IMR-90 (cell line): ENCODE measurements at regions not wholly inside any gene's neighbourhood (a gene's known extent, or its start where the extent isn't known, plus 50 kb on each side); places are given as distances from the start of the nearest gene placed in this dataset.

Experiments
- BHLHE40 ChIP-seq: fragments of 150-350 bp; IDR thresholded peaks from 2 replicates; pipeline ENCODE4 v1.6.1; 2016; ENCODE audit warnings: mild to moderate bottlenecking, low read depth, low read length
- CEBPB ChIP-seq: IDR thresholded peaks from 2 replicates; pipeline ENCODE4 v1.6.1; 2012; ENCODE audit warnings: low read depth, low read length, improper control_type of control experiment
- CTCF ChIP-seq: conservative IDR thresholded peaks from 2 replicates; pipeline ENCODE4 v1.5.1; 2012; ENCODE audit warnings: mild to moderate bottlenecking, low read depth, low read length, improper control_type of control experiment
- MAFK ChIP-seq: IDR thresholded peaks from 2 replicates; pipeline ENCODE4 v1.6.1; 2012; ENCODE audit warnings: low read depth, low read length, improper control_type of control experiment
- MAZ ChIP-seq: IDR thresholded peaks from 2 replicates; pipeline ENCODE4 v1.6.1; 2012; ENCODE audit warnings: low read depth, mild to moderate bottlenecking, low read length, improper control_type of control experiment, moderate library complexity, borderline replicate concordance
- MXI1 ChIP-seq: IDR thresholded peaks from 2 replicates; pipeline ENCODE4 v1.6.1; 2012; ENCODE audit warnings: low read depth, mild to moderate bottlenecking, low read length, moderate library complexity, borderline replicate concordance
- NFE2L2 ChIP-seq: fragments of 150-350 bp; IDR thresholded peaks from 2 replicates; pipeline ENCODE4 v1.6.1; 2016; ENCODE audit warnings: low read depth, mild to moderate bottlenecking, low read length
- POLR2A ChIP-seq: IDR thresholded peaks from 2 replicates; pipeline ENCODE4 v1.6.1; 2012; ENCODE audit warnings: mild to moderate bottlenecking, low read depth, low read length
- RAD21 ChIP-seq: IDR thresholded peaks from 2 replicates; pipeline ENCODE4 v1.6.1; 2012; ENCODE audit warnings: low read length, improper control_type of control experiment
- RCOR1 ChIP-seq: IDR thresholded peaks from 2 replicates; pipeline ENCODE4 v1.6.1; 2012; ENCODE audit warnings: mild to moderate bottlenecking, low read length, improper control_type of control experiment; ENCODE audit not compliant: insufficient replicate concordance
- SMC3 ChIP-seq: fragments of 150-350 bp; IDR thresholded peaks from 2 replicates; pipeline ENCODE4 v1.6.1; 2016; ENCODE audit warnings: low read depth, mild to moderate bottlenecking, antibody characterized with exemption, low read length, moderate library complexity
- USF2 ChIP-seq: fragments of 150-350 bp; IDR thresholded peaks from 2 replicates; pipeline ENCODE4 v1.6.1; 2017; ENCODE audit warnings: mild to moderate bottlenecking, antibody characterized with exemption, low read length, low read depth
- TF ChIP-seq, protein P1 (sequence below): fragments of 150-350 bp; IDR thresholded peaks from 2 replicates; pipeline ENCODE4 v1.6.1; 2016; ENCODE audit warnings: low read depth, mild to moderate bottlenecking, low read length, moderate library complexity, borderline replicate concordance

DNA sequence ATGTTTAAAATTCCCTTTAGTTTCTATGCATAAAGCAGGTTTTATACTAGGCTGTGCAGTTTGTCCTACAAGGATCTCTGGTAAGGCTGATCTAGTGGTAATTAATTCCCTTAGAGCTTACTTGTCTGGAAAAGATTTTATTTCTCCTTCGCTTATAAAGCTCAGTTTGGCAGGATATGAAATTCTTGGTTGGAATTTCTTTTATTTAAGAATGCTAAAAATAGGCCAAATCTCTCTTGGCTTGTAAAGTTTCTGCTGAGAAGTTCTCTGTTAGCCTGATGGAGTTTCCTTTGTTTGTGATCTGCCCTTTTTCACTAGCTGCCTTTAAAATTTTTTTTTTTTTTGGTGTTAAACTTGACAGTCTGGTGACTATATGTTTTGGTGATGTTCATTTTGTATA lies 237.1 kb upstream of the TLE4 start:
- no peak for TF ChIP-seq SMC3
- TF ChIP-seq CTCF = no peak
- no peak for TF ChIP-seq POLR2A
- TF ChIP-seq CEBPB = no peak
- TF ChIP-seq, protein P1, sequence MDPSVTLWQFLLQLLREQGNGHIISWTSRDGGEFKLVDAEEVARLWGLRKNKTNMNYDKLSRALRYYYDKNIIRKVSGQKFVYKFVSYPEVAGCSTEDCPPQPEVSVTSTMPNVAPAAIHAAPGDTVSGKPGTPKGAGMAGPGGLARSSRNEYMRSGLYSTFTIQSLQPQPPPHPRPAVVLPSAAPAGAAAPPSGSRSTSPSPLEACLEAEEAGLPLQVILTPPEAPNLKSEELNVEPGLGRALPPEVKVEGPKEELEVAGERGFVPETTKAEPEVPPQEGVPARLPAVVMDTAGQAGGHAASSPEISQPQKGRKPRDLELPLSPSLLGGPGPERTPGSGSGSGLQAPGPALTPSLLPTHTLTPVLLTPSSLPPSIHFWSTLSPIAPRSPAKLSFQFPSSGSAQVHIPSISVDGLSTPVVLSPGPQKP = no peak
- TF ChIP-seq USF2 = no peak
- TF ChIP-seq MAFK = no peak
- no peak for TF ChIP-seq RAD21
- no peak for TF ChIP-seq MXI1
- no peak for TF ChIP-seq BHLHE40
- no peak for TF ChIP-seq NFE2L2
- TF ChIP-seq RCOR1 = no peak
- TF ChIP-seq MAZ = no peak
